Fibroblast of villous mesenchyme (primary cell): ENCODE measurements at regions not wholly inside any gene's neighbourhood (a gene's known extent, or its start where the extent isn't known, plus 50 kb on each side); places are given as distances from the start of the nearest gene placed in this dataset.

Experiments used
- DNase-seq: peaks from one replicate; pipeline ENCODE4 v3.0.0-alpha.2; 2010; ENCODE audit warnings: low read depth
- H3K4me3 ChIP-seq: 2 replicates; pipeline ENCODE4 v1.5.1; 2011; ENCODE audit warnings: low read depth, mild to moderate bottlenecking, low read length
- CTCF ChIP-seq: IDR thresholded peaks from 2 replicates; pipeline ENCODE4 v1.5.1; 2012; ENCODE audit warnings: low read depth, mild to moderate bottlenecking, low read length; ENCODE audit not compliant: insufficient read depth

GRCh38 chr6:92559611-92560010 lies 859.7 kb downstream of the EPHA7 start:
- H3K4me3 ChIP-seq, result no peak overlapping the region
- no peak for TF ChIP-seq CTCF
- DNase-seq, result no peak

GRCh38 chr6:92559003-92559402 lies 860.4 kb downstream of the EPHA7 start:
- H3K4me3 ChIP-seq, result no peak overlapping the region
- TF ChIP-seq CTCF, result no peak
- peak; percentile 37 for DNase-seq

GRCh38 chr6:92550501-92550900 lies 868.9 kb downstream of the EPHA7 start:
- H3K4me3 ChIP-seq, result no peak overlapping the region
- DNase-seq, result no peak
- TF ChIP-seq CTCF, result no peak

GRCh38 chr6:92545861-92546260 lies 873.5 kb downstream of the EPHA7 start:
- no peak for TF ChIP-seq CTCF
- no peak for DNase-seq
- H3K4me3 ChIP-seq, result no peak overlapping the region

GRCh38 chr6:92541448-92542060 lies 877.8 kb downstream of the EPHA7 start:
- H3K4me3 ChIP-seq, result no peak overlapping the region
- TF ChIP-seq CTCF, result no peak
- peak; percentile 6 for DNase-seq

GRCh38 chr6:92538926-92539325 lies 880.4 kb downstream of the EPHA7 start:
- no peak for TF ChIP-seq CTCF
- no peak for DNase-seq
- H3K4me3 ChIP-seq, result no peak overlapping the region

GRCh38 chr6:92538275-92538674 lies 881.1 kb downstream of the EPHA7 start:
- H3K4me3 ChIP-seq, result no peak overlapping the region
- no peak for TF ChIP-seq CTCF
- peak; percentile 5 for DNase-seq
